ENCODE measurements at regions not wholly inside any gene's neighbourhood (a gene's known extent, or its start where the extent isn't known, plus 50 kb on each side); places are given as distances from the start of the nearest gene placed in this dataset.

DNA sequence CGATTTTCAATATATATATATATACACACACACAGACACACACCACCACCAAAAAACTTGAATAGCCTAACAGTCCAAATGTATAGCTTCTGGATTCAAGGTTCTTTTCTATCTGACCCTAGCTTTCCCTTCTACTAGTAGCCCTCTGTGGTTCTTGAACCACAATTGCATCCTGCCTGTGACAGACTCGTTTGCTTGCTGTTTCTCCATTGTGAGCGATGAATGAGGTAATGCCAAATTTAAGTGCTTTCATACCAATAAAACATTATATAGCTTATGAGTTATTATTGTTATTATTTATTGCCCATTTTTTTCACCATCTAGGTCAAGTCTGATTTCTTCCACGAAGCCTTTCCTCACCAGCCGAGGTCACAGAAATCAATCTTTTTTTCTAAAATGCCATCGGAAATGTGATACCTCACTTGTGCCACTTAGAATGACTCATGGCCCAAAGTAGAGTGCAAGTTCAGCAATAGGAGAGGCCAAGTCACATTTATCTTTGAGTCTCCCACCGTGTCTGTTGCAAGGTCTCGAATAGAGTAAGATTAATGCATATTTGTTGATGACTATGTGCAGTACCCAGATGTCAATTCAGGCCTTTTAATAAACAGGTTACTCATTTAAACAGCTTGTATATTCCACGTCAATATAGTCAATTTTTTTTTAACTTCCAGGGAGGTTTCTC, 1015.8 kb upstream of the SEL1L start:
- TF ChIP-seq SPI1 (IDR thresholded peaks at IDR 0.05; ENCODE audit: borderline replicate concordance, low read depth) (no peak), GABPA (IDR thresholded peaks at IDR 0.05; ENCODE audit: low read depth) (no peak), POLR2AphosphoS5 (IDR thresholded peaks at IDR 0.05; ENCODE audit: low read depth) (no peak)
- TF ChIP-seq, protein P1, sequence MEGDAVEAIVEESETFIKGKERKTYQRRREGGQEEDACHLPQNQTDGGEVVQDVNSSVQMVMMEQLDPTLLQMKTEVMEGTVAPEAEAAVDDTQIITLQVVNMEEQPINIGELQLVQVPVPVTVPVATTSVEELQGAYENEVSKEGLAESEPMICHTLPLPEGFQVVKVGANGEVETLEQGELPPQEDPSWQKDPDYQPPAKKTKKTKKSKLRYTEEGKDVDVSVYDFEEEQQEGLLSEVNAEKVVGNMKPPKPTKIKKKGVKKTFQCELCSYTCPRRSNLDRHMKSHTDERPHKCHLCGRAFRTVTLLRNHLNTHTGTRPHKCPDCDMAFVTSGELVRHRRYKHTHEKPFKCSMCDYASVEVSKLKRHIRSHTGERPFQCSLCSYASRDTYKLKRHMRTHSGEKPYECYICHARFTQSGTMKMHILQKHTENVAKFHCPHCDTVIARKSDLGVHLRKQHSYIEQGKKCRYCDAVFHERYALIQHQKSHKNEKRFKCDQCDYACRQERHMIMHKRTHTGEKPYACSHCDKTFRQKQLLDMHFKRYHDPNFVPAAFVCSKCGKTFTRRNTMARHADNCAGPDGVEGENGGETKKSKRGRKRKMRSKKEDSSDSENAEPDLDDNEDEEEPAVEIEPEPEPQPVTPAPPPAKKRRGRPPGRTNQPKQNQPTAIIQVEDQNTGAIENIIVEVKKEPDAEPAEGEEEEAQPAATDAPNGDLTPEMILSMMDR (IDR thresholded peaks at IDR 0.05; ENCODE audit: insufficient read depth, low read length) = no peak
- TF ChIP-seq, protein P2, sequence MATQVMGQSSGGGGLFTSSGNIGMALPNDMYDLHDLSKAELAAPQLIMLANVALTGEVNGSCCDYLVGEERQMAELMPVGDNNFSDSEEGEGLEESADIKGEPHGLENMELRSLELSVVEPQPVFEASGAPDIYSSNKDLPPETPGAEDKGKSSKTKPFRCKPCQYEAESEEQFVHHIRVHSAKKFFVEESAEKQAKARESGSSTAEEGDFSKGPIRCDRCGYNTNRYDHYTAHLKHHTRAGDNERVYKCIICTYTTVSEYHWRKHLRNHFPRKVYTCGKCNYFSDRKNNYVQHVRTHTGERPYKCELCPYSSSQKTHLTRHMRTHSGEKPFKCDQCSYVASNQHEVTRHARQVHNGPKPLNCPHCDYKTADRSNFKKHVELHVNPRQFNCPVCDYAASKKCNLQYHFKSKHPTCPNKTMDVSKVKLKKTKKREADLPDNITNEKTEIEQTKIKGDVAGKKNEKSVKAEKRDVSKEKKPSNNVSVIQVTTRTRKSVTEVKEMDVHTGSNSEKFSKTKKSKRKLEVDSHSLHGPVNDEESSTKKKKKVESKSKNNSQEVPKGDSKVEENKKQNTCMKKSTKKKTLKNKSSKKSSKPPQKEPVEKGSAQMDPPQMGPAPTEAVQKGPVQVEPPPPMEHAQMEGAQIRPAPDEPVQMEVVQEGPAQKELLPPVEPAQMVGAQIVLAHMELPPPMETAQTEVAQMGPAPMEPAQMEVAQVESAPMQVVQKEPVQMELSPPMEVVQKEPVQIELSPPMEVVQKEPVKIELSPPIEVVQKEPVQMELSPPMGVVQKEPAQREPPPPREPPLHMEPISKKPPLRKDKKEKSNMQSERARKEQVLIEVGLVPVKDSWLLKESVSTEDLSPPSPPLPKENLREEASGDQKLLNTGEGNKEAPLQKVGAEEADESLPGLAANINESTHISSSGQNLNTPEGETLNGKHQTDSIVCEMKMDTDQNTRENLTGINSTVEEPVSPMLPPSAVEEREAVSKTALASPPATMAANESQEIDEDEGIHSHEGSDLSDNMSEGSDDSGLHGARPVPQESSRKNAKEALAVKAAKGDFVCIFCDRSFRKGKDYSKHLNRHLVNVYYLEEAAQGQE (IDR thresholded peaks at IDR 0.05; ENCODE audit: insufficient replicate concordance, low read depth) = no peak
- DNase-seq (ENCODE audit: low read depth in 1 of 2, low spot score in 1 of 2) = no peak
- Histone ChIP-seq H3K4me3 (replicated peaks; ENCODE audit: insufficient read depth, low read length) (no peak overlapping the region), H3K27me3 (ENCODE audit: insufficient read depth, poor library complexity, severe bottlenecking) (no peaks in the 10 kb centered on the region), H3K27ac (replicated peaks) (no peak overlapping the region)

DNA sequence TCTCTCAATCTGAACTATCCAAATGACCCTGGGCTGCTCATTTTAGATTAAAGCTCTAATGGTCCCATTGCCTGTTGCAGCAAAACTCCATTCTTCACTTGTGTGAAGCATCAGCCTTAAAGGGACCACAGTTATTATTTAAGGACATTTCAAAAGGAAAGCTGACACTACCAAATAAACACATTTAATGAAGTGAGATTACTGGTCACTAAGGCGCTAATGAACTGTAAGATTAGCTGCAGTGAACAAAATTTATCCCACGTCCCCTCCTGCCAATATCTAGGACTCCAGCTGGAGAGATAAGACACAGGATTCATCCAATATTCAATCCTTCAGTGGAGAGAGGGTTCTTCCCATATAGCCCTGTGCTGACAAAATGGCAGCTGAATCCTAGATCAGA, 1029.2 kb upstream of the SEL1L start:
- TF ChIP-seq, protein P1 (IDR thresholded peaks at IDR 0.05; ENCODE audit: insufficient read depth, low read length) = no peak
- TF ChIP-seq SPI1 (IDR thresholded peaks at IDR 0.05; ENCODE audit: borderline replicate concordance, low read depth) (no peak), GABPA (IDR thresholded peaks at IDR 0.05; ENCODE audit: low read depth) (no peak), POLR2AphosphoS5 (IDR thresholded peaks at IDR 0.05; ENCODE audit: low read depth) (no peak)
- TF ChIP-seq, protein P2 (IDR thresholded peaks at IDR 0.05; ENCODE audit: insufficient replicate concordance, low read depth) = no peak
- DNase-seq (ENCODE audit: low read depth in 1 of 2, low spot score in 1 of 2) = no peak
- H3K27ac ChIP-seq (replicated peaks) = no peak overlapping the region

DNA sequence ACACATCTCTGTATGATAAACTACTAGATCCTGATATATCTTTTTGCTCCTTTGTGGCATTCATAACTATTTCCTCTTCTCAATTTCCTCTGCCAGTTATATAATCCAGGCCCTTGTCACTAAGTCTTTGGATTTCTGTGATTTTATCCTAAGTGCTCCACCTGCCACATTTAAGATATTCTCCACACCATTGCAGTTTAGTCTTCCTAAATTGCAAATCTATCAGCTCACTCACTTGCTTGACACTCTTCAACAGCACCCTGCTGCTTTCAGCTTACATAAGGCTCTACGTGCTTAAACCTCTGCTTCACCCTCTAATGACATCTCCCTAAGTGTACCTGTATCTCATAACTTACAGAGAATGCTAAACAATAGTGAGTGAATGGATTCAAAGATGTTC, 1032.2 kb upstream of the SEL1L start:
- Histone ChIP-seq H3K27ac (replicated peaks) (no peak overlapping the region), H3K4me3 (replicated peaks; ENCODE audit: insufficient read depth, low read length) (no peak overlapping the region), H3K27me3 (ENCODE audit: insufficient read depth, poor library complexity, severe bottlenecking) (no peaks in the 10 kb centered on the region)
- no peak for DNase-seq (ENCODE audit: low read depth in 1 of 2, low spot score in 1 of 2)
- TF ChIP-seq POLR2AphosphoS5 (IDR thresholded peaks at IDR 0.05; ENCODE audit: low read depth) = no peak
- TF ChIP-seq GABPA (IDR thresholded peaks at IDR 0.05; ENCODE audit: low read depth) = no peak

More for the DNA sequence above, 1029.2 kb upstream of the SEL1L start:
- no peaks in the 10 kb centered on the region for H3K27me3 ChIP-seq (ENCODE audit: insufficient read depth, poor library complexity, severe bottlenecking)
- H3K4me3 ChIP-seq (replicated peaks; ENCODE audit: insufficient read depth, low read length) = no peak overlapping the region

DNA sequence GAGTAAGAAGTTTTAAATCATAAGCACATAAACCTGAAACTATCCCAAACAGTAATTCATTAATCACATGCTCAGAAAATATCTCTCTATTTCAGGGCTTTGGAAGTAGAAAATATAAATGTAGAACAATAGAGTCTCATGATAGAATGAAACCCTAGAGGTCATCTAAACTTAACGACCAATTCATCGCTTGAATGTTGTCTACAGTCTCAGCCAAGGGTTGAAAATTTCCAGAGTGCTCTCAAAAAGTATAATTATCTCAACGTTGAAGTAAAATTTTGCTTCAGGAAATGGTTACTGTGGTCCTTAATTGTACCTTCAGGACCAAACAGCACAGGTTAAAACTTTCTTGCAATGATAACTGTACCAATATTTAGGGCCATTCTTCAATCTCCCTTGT, 1053.6 kb upstream of the SEL1L start:
- no peak for DNase-seq (ENCODE audit: low read depth in 1 of 2, low spot score in 1 of 2)
- TF ChIP-seq, protein P1 (IDR thresholded peaks at IDR 0.05; ENCODE audit: insufficient read depth, low read length) = no peak
- no peak for TF ChIP-seq SPI1 (IDR thresholded peaks at IDR 0.05; ENCODE audit: borderline replicate concordance, low read depth)
- no peak for TF ChIP-seq GABPA (IDR thresholded peaks at IDR 0.05; ENCODE audit: low read depth)
- TF ChIP-seq POLR2AphosphoS5 (IDR thresholded peaks at IDR 0.05; ENCODE audit: low read depth) = no peak
- TF ChIP-seq, protein P2 (IDR thresholded peaks at IDR 0.05; ENCODE audit: insufficient replicate concordance, low read depth) = no peak
- no peaks in the 10 kb centered on the region for H3K27me3 ChIP-seq (ENCODE audit: insufficient read depth, poor library complexity, severe bottlenecking)
- H3K4me3 ChIP-seq (replicated peaks; ENCODE audit: insufficient read depth, low read length) = no peak overlapping the region
- H3K27ac ChIP-seq (replicated peaks) = no peak overlapping the region
